HepG2 (cell line): ENCODE measurements at regions not wholly inside any gene's neighbourhood (a gene's known extent, or its start where the extent isn't known, plus 50 kb on each side); places are given as distances from the start of the nearest gene placed in this dataset.
A peak's percentile ranks its signal among the peaks of the same experiment; 100 is the strongest.

ENCODE experiments used
- ELF1 ChIP-seq: sonication (generic); formaldehyde crosslinking; IDR thresholded peaks from 2 replicates; pipeline ENCODE4 v1.4.0; 2020; ENCODE audit warnings: missing genetic modification reagents
- HNRNPLL ChIP-seq: fragments of 200-400 bp; formaldehyde crosslinking; IDR thresholded peaks from 2 replicates; pipeline ENCODE4 v1.6.1; 2017; ENCODE audit warnings: mild to moderate bottlenecking, low read depth, low read length; ENCODE audit not compliant: poor library complexity, severe bottlenecking
- KAT8 ChIP-seq: IDR thresholded peaks from 2 replicates; pipeline ENCODE4 v1.6.1; 2016; ENCODE audit warnings: missing genetic modification reagents, missing compliant biosample characterization
- LCORL ChIP-seq, 2 experiments: fragments of 450-650 bp in 1 of 2; sonication (generic) in 1 of 2; formaldehyde crosslinking in 1 of 2; IDR thresholded peaks; 2 replicates each; pipeline versions ENCODE4 v1.5.0 to v1.6.1; 2017 to 2020; ENCODE audit warnings: antibody characterized with exemption in 1 of 2, missing genetic modification reagents in 1 of 2
- RARA ChIP-seq: IDR thresholded peaks from 2 replicates; pipeline ENCODE4 v1.6.1; 2016; ENCODE audit warnings: missing genetic modification reagents, missing compliant biosample characterization
- RBM22 ChIP-seq: fragments of 200-400 bp; formaldehyde crosslinking; optimal IDR thresholded peaks from 2 replicates; pipeline ENCODE3; 2017; ENCODE audit warnings: mild to moderate bottlenecking, low read length, moderate library complexity
- REST ChIP-seq, 2 experiments: IDR thresholded peaks; 2 replicates each; pipeline ENCODE4 v1.6.1; 2011 to 2012; ENCODE audit warnings: low read length in 2 of 2, borderline replicate concordance in 1 of 2, low read depth in 1 of 2, mild to moderate bottlenecking in 1 of 2, moderate library complexity in 1 of 2
- SOX5 ChIP-seq: IDR thresholded peaks from 2 replicates; pipeline ENCODE4 v1.6.1; 2016; ENCODE audit warnings: borderline replicate concordance
- TFAP4 ChIP-seq: sonication (generic); IDR thresholded peaks from 2 replicates; pipeline ENCODE4 v1.6.1; 2016; ENCODE audit warnings: low read depth, borderline replicate concordance
- ZNF329 ChIP-seq: sonication (generic); formaldehyde crosslinking; IDR thresholded peaks from 2 replicates; pipeline ENCODE4 v1.9.0; 2021; ENCODE audit warnings: low read depth, mild to moderate bottlenecking, missing genetic modification reagents
- ZNF407 ChIP-seq: sonication (generic); formaldehyde crosslinking; IDR thresholded peaks from one replicate; pipeline ENCODE4 v1.5.1; 2020; ENCODE audit warnings: mild to moderate bottlenecking, missing genetic modification reagents; ENCODE audit errors: not compliant biosample characterization

- TF ChIP-seq ZNF407 (peak; percentile 59), ELF1 (CRISPR knock-in tag) (peak; percentile 87), SOX5 (peak; percentile 25; the same call in 1 of the 2 replicates), ZNF329 (CRISPR knock-in tag) (no peak), KAT8 (CRISPR knock-in tag) (peak; percentile 81), REST (IDR thresholded peaks at IDR 0.05; ENCODE audit: borderline replicate concordance in 1 of 2, low read depth in 1 of 2, low read length in 2 of 2) (no peak), RBM22 (peak; percentile 99), HNRNPLL (peak; percentile 57), TFAP4 (peak; percentile 12; the same call in 1 of the 2 replicates), LCORL (IDR thresholded peaks at IDR 0.05) (no peak), LCORL (CRISPR knock-in tag; IDR thresholded peaks at IDR 0.05) (no peak), RARA (0 out of 2 replicates have a peak, but pooled peaks have one; percentile 6)
These were observed 383.2 kb downstream of the ZFHX3 start (continued) for GRCh38 chr16:72664509-72665408.
